Neural cell (in vitro differentiated cells): ENCODE measurements at regions not wholly inside any gene's neighbourhood (a gene's known extent, or its start where the extent isn't known, plus 50 kb on each side); places are given as distances from the start of the nearest gene placed in this dataset.

Source experiments
- H2AFZ ChIP-seq: fragments of 200-600, 300-800 bp; sonication (generic), shearing (Covaris generic); 2 replicates; pipeline ENCODE4 v1.6.0; 2014; ENCODE audit warnings: low read depth, mild to moderate bottlenecking, antibody characterized with exemption, low read length, moderate library complexity
- H3F3A ChIP-seq: fragments of 200-600 bp; shearing (Covaris generic); 2 replicates; pipeline ENCODE4 v1.6.1; 2016; ENCODE audit warnings: mild to moderate bottlenecking, moderate library complexity, mixed read lengths, antibody characterized with exemption, low read length; ENCODE audit not compliant: insufficient read depth, poor library complexity, severe bottlenecking
- H3K27ac ChIP-seq: fragments of 200-600, 300-800 bp; sonication (generic), shearing (Covaris generic); 2 replicates; pipeline ENCODE4 v1.5.1; 2014; ENCODE audit warnings: mild to moderate bottlenecking, low read length, moderate library complexity
- H3K27me3 ChIP-seq: fragments of 300-800, 200-600 bp; sonication (generic), shearing (Covaris generic); 2 replicates; pipeline ENCODE4 v1.6.0; 2014; ENCODE audit warnings: mild to moderate bottlenecking, low read depth, low read length, moderate library complexity; ENCODE audit not compliant: insufficient read depth
- H3K36me3 ChIP-seq: fragments of 300-800, 200-600 bp; sonication (generic), shearing (Covaris generic); 2 replicates; pipeline ENCODE4 v1.5.1; 2014; ENCODE audit warnings: mild to moderate bottlenecking, antibody characterized with exemption, low read length, moderate library complexity; ENCODE audit not compliant: insufficient read depth
- H3K4me2 ChIP-seq: fragments of 300-800, 200-600 bp; sonication (generic), shearing (Covaris generic); 2 replicates; pipeline ENCODE4 v1.6.0; 2014; ENCODE audit warnings: mild to moderate bottlenecking, low read length
- H3K4me3 ChIP-seq: fragments of 300-800, 200-600 bp; sonication (generic), shearing (Covaris generic); 2 replicates; pipeline ENCODE4 v1.5.1; 2014; ENCODE audit warnings: mild to moderate bottlenecking, low read length, moderate library complexity
- H3K79me2 ChIP-seq: fragments of 200-600 bp; shearing (Covaris generic); replicated peaks from 2 replicates; pipeline ENCODE4 v1.6.0; 2014; ENCODE audit warnings: mild to moderate bottlenecking, low read length, moderate library complexity; ENCODE audit not compliant: insufficient read depth
- H3K9ac ChIP-seq: fragments of 300-800, 200-600 bp; sonication (generic), shearing (Covaris generic); 2 replicates; pipeline ENCODE4 v1.6.1; 2016; ENCODE audit warnings: mild to moderate bottlenecking, low read length, mixed read lengths
- H3K9me2 ChIP-seq: fragments of 200-600 bp; shearing (Covaris generic); 2 replicates; pipeline ENCODE4 v1.6.1; 2016; ENCODE audit warnings: mild to moderate bottlenecking, low read length, mixed read lengths; ENCODE audit not compliant: insufficient read depth
- H3K9me3 ChIP-seq: fragments of 200-600, 300-800 bp; sonication (generic), shearing (Covaris generic); 2 replicates; pipeline ENCODE4 v1.6.1; 2016; ENCODE audit warnings: mild to moderate bottlenecking, mixed run types, low read length, moderate library complexity, mixed read lengths
- H4K20me1 ChIP-seq: fragments of 200-600 bp; shearing (Covaris generic); 2 replicates; pipeline ENCODE4 v1.6.1; 2016; ENCODE audit warnings: mild to moderate bottlenecking, mixed run types; ENCODE audit not compliant: insufficient read depth
- CTCF ChIP-seq: fragments of 450-650 bp; IDR thresholded peaks from 2 replicates; pipeline ENCODE4 v1.5.1; 2014; ENCODE audit warnings: antibody characterized with exemption, mild to moderate bottlenecking, moderate library complexity; ENCODE audit not compliant: poor library complexity, severe bottlenecking
- EP300 ChIP-seq: fragments of 450-650 bp; conservative IDR thresholded peaks from 2 replicates; pipeline ENCODE4 v1.6.1; 2014; ENCODE audit warnings: antibody characterized with exemption, mild to moderate bottlenecking, moderate library complexity; ENCODE audit not compliant: poor library complexity, severe bottlenecking
- EZH2 ChIP-seq: fragments of 200-600, 300-800 bp; shearing (Covaris generic), sonication (generic); IDR thresholded peaks from 2 replicates; pipeline ENCODE4 v1.6.1; 2014; ENCODE audit warnings: antibody characterized with exemption, low read length, borderline replicate concordance, mild to moderate bottlenecking; ENCODE audit not compliant: insufficient read depth, poor library complexity, severe bottlenecking
- MXI1 ChIP-seq: fragments of 450-650 bp; conservative IDR thresholded peaks from 2 replicates; pipeline ENCODE4 v1.6.1; 2014; ENCODE audit warnings: antibody characterized with exemption, mild to moderate bottlenecking; ENCODE audit not compliant: poor library complexity, severe bottlenecking
- POLR2AphosphoS5 ChIP-seq: IDR thresholded peaks from 2 replicates; pipeline ENCODE4 v1.6.1; 2012
- RAD21 ChIP-seq: fragments of 450-650 bp; conservative IDR thresholded peaks from 2 replicates; pipeline ENCODE4 v1.6.1; 2014; ENCODE audit warnings: antibody characterized with exemption, mild to moderate bottlenecking, moderate library complexity
- REST ChIP-seq: IDR thresholded peaks from 2 replicates; pipeline ENCODE4 v1.6.1; 2012; ENCODE audit warnings: borderline replicate concordance
- SMC3 ChIP-seq: fragments of 450-650 bp; conservative IDR thresholded peaks from 2 replicates; pipeline ENCODE4 v1.6.1; 2014; ENCODE audit warnings: antibody characterized with exemption, mild to moderate bottlenecking, moderate library complexity; ENCODE audit not compliant: poor library complexity
- TAF1 ChIP-seq: IDR thresholded peaks from 2 replicates; pipeline ENCODE4 v1.6.1; 2012; ENCODE audit warnings: low read depth

GRCh38 chr12:13576935-13577500, 380.5 kb downstream of the EMP1 start:
- H3K4me3 ChIP-seq: no peak overlapping the region

GRCh38 chr12:13573698-13574321, 377.3 kb downstream of the EMP1 start:
- H3K4me3 ChIP-seq: no peak overlapping the region
- H2AFZ ChIP-seq: no peak overlapping the region
- H3K36me3 ChIP-seq: no peaks in the 10 kb centered on the region
- no peaks in the 10 kb centered on the region for H4K20me1 ChIP-seq
- no peaks in the 10 kb centered on the region for H3K9me2 ChIP-seq
- H3K9me3 ChIP-seq: no peaks in the 10 kb centered on the region
- H3K4me2 ChIP-seq: no peak overlapping the region
- no peak overlapping the region for H3K9ac ChIP-seq
- H3K79me2 ChIP-seq: no peaks in the 10 kb centered on the region
- no peak for TF ChIP-seq RAD21
- no peak for TF ChIP-seq MXI1
- no peak for TF ChIP-seq POLR2AphosphoS5
- no peak overlapping the region for H3K27ac ChIP-seq
- H3K27me3 ChIP-seq: no peaks in the 10 kb centered on the region
- H3F3A ChIP-seq: no peaks in the 10 kb centered on the region

More at GRCh38 chr12:13576935-13577500, 380.5 kb downstream of the EMP1 start:
- no peaks in the 10 kb centered on the region for H4K20me1 ChIP-seq
- no peak overlapping the region for H3K4me2 ChIP-seq
- no peaks in the 10 kb centered on the region for H3K27me3 ChIP-seq
- H3K9ac ChIP-seq: no peak overlapping the region
- H3K36me3 ChIP-seq: no peaks in the 10 kb centered on the region
- no peaks in the 10 kb centered on the region for H3K79me2 ChIP-seq
- no peak for TF ChIP-seq EP300
- no peak for TF ChIP-seq RAD21
- TF ChIP-seq SMC3: no peak
- TF ChIP-seq TAF1: no peak
- no peak for TF ChIP-seq EZH2
- no peak for TF ChIP-seq REST
- no peak for TF ChIP-seq POLR2AphosphoS5
- no peak for TF ChIP-seq CTCF
- TF ChIP-seq MXI1: no peak
- no peaks in the 10 kb centered on the region for H3K9me3 ChIP-seq
- no peak overlapping the region for H2AFZ ChIP-seq
- H3K27ac ChIP-seq: no peak overlapping the region
- H3F3A ChIP-seq: no peaks in the 10 kb centered on the region
- no peaks in the 10 kb centered on the region for H3K9me2 ChIP-seq
